ENCODE measurements at regions not wholly inside any gene's neighbourhood (a gene's known extent, or its start where the extent isn't known, plus 50 kb on each side); places are given as distances from the start of the nearest gene placed in this dataset.
"Not testable (repeated sequence)": the region's sequence is repeated elsewhere in the genome, so short reads cannot be mapped to it uniquely, and the experiment has no call there.

GRCh38 chr2:220377482-220378155 is 750.2 kb downstream of the SLC4A3 start:
- FAIRE-seq (no peak), DNase-seq (ENCODE audit: insufficient read length, low spot score) (no peak)
- no peak for TF ChIP-seq CTCF (IDR thresholded peaks at IDR 0.05; ENCODE audit: insufficient read depth, missing control alignments)

GRCh38 chr2:220387758-220388157 is 760.3 kb downstream of the SLC4A3 start:
- not testable (repeated sequence) for DNase-seq (ENCODE audit: insufficient read length, low spot score); FAIRE-seq

GRCh38 chr2:220393711-220394110 is 766.3 kb downstream of the SLC4A3 start:
- no peak for FAIRE-seq
- no peak for TF ChIP-seq CTCF (IDR thresholded peaks at IDR 0.05; ENCODE audit: insufficient read depth, missing control alignments)
- DNase-seq (ENCODE audit: insufficient read length, low spot score) = no peak

GRCh38 chr2:220394433-220394832 is 767.0 kb downstream of the SLC4A3 start:
- FAIRE-seq (no peak), DNase-seq (ENCODE audit: insufficient read length, low spot score) (no peak)
- TF ChIP-seq CTCF (IDR thresholded peaks at IDR 0.05; ENCODE audit: insufficient read depth, missing control alignments) = no peak

- DNase-seq (ENCODE audit: insufficient read length, low spot score) = no peak
- no peak for TF ChIP-seq CTCF (IDR thresholded peaks at IDR 0.05; ENCODE audit: insufficient read depth, missing control alignments)
- FAIRE-seq = no peak
Measured at GRCh38 chr2:220396287-220396686, 768.9 kb downstream of the SLC4A3 start.

GRCh38 chr2:220410296-220410695 is 782.9 kb downstream of the SLC4A3 start:
- FAIRE-seq (no peak), DNase-seq (ENCODE audit: insufficient read length, low spot score) (no peak)
- no peak for TF ChIP-seq CTCF (IDR thresholded peaks at IDR 0.05; ENCODE audit: insufficient read depth, missing control alignments)

- TF ChIP-seq CTCF (IDR thresholded peaks at IDR 0.05; ENCODE audit: insufficient read depth, missing control alignments) = no peak
- FAIRE-seq (no peak), DNase-seq (ENCODE audit: insufficient read length, low spot score) (no peak)
Measured at GRCh38 chr2:220417503-220417902, 790.1 kb downstream of the SLC4A3 start.

GRCh38 chr2:220419647-220420046 is 792.2 kb downstream of the SLC4A3 start:
- no peak for DNase-seq (ENCODE audit: insufficient read length, low spot score)
- no peak for FAIRE-seq
- no peak for TF ChIP-seq CTCF (IDR thresholded peaks at IDR 0.05; ENCODE audit: insufficient read depth, missing control alignments)
